H1 (cell line): ENCODE measurements at regions not wholly inside any gene's neighbourhood (a gene's known extent, or its start where the extent isn't known, plus 50 kb on each side); places are given as distances from the start of the nearest gene placed in this dataset.

Experiments
- CTCF ChIA-PET: fragments of 300-600 bp; sonication (Branson Sonifier 250); formaldehyde crosslinking; loops from one replicate; lab custom pipeline; 2021; ENCODE audit not compliant: partially characterized antibody; lab: Charles Lee
- POLR2A ChIA-PET: fragments of 300-600 bp; sonication (Branson Sonifier 250); formaldehyde crosslinking; loops from one replicate; lab custom pipeline; 2021; ENCODE audit warnings: inconsistent platforms; ENCODE audit not compliant: partially characterized antibody; lab: Charles Lee
- DNase-seq, 2 experiments: peaks; one replicate each; pipeline versions ENCODE4 v3.0.0 to v3.0.0-alpha.2; 2010 to 2022; ENCODE audit warnings: low spot score in 2 of 2, low read depth in 1 of 2, mixed read lengths in 1 of 2
- FAIRE-seq: peaks from 2 replicates; lab custom pipeline; 2011; peaks lifted over from hg19 to GRCh38; lab: Jason Lieb, UNC
- H2AFZ ChIP-seq: 2 replicates; pipeline ENCODE4 v1.8.1; 2012; ENCODE audit warnings: low read length, inconsistent platforms
- H2AK5ac ChIP-seq: 2 replicates; pipeline ENCODE4 v1.6.1; 2013; ENCODE audit warnings: low read depth, low read length
- H2BK120ac ChIP-seq: replicated peaks from 2 replicates; pipeline ENCODE3; 2013; ENCODE audit warnings: low read depth, low read length, inconsistent platforms
- H2BK12ac ChIP-seq: 2 replicates; pipeline ENCODE4 v1.6.1; 2013; ENCODE audit warnings: low read depth, low read length
- H2BK15ac ChIP-seq: 2 replicates; pipeline ENCODE4 v1.6.1; 2013; ENCODE audit warnings: low read length
- H2BK20ac ChIP-seq: 2 replicates; pipeline ENCODE4 v1.6.1; 2013; ENCODE audit warnings: low read length
- H2BK5ac ChIP-seq: 2 replicates; pipeline ENCODE4 v1.6.1; 2013; ENCODE audit warnings: low read depth, low read length
- H3K14ac ChIP-seq: 2 replicates; pipeline ENCODE4 v1.6.1; 2013; ENCODE audit warnings: inconsistent platforms; ENCODE audit not compliant: insufficient read length
- H3K18ac ChIP-seq: 2 replicates; pipeline ENCODE4 v1.6.1; 2013; ENCODE audit warnings: low read length; ENCODE audit errors: extremely low read depth
- H3K23ac ChIP-seq: 2 replicates; pipeline ENCODE4 v1.6.1; 2013; ENCODE audit warnings: inconsistent platforms; ENCODE audit not compliant: insufficient read length
- H3K23me2 ChIP-seq: 2 replicates; pipeline ENCODE4 v1.6.1; 2013; ENCODE audit warnings: low read depth, low read length
- H3K27ac ChIP-seq: 2 replicates; pipeline ENCODE4 v1.6.1; 2011; ENCODE audit warnings: low read depth, low read length, inconsistent platforms
- H3K27me3 ChIP-seq, 4 experiments: replicated peaks in 1 of 4; 1 replicate in 1 of 4; 2 replicates in 3 of 4; pipeline versions ENCODE4 v1.6.1 to v1.8.1; 2011 to 2013; ENCODE audit warnings: low read length in 3 of 4, mild to moderate bottlenecking in 3 of 4, inconsistent platforms in 2 of 4, mixed read lengths in 2 of 4, moderate library complexity in 1 of 4; ENCODE audit not compliant: control insufficient read depth in 3 of 4, insufficient read depth in 3 of 4; ENCODE audit errors: extremely low read depth in 1 of 4
- H3K36me3 ChIP-seq, 4 experiments: 2 replicates each; pipeline versions ENCODE4 v1.6.1 to v1.8.1; 2011 to 2013; ENCODE audit warnings: mild to moderate bottlenecking in 4 of 4, low read length in 3 of 4, moderate library complexity in 2 of 4, control low read depth in 1 of 4, inconsistent platforms in 1 of 4; ENCODE audit not compliant: insufficient read depth in 4 of 4, control insufficient read depth in 2 of 4
- H3K4ac ChIP-seq: replicated peaks from 2 replicates; pipeline ENCODE3; 2013; ENCODE audit warnings: low read length, low read depth, mixed read lengths, inconsistent platforms; ENCODE audit not compliant: insufficient read length
- H3K4me1 ChIP-seq, 4 experiments: replicated peaks in 1 of 4; 1 replicate in 1 of 4; 2 replicates in 3 of 4; pipeline versions ENCODE4 v1.6.1 to v1.8.1; 2011 to 2013; ENCODE audit warnings: low read length in 3 of 4, inconsistent platforms in 2 of 4, mixed read lengths in 1 of 4; ENCODE audit not compliant: insufficient read depth in 4 of 4, control insufficient read depth in 3 of 4
- H3K4me2 ChIP-seq, 2 experiments: 2 replicates each; pipeline versions ENCODE4 v1.6.1 to v1.8.1; 2011 to 2013; ENCODE audit warnings: low read depth in 2 of 2, low read length in 2 of 2, control low read depth in 1 of 2, inconsistent platforms in 1 of 2, mild to moderate bottlenecking in 1 of 2; ENCODE audit not compliant: insufficient read depth in 1 of 2
- H3K4me3 ChIP-seq, 4 experiments: fragments of 200-600, 300-600 bp in 1 of 4; sonication (generic), shearing (Covaris generic), sonication (Bioruptor Twin) in 1 of 4; 2 replicates each; pipeline versions ENCODE4 v1.5.1 to v1.8.1; 2011 to 2016; ENCODE audit warnings: low read length in 4 of 4, low read depth in 3 of 4, control low read depth in 2 of 4, inconsistent platforms in 2 of 4, mild to moderate bottlenecking in 2 of 4, mixed read lengths in 1 of 4, moderate library complexity in 1 of 4; ENCODE audit not compliant: insufficient read depth in 2 of 4; ENCODE audit errors: extremely low read depth in 1 of 4
- H3K56ac ChIP-seq: replicated peaks from 2 replicates; pipeline ENCODE3; 2013; ENCODE audit warnings: low read depth, mild to moderate bottlenecking, mixed read lengths, low read length, inconsistent platforms; ENCODE audit not compliant: insufficient read length
- H3K79me1 ChIP-seq: 2 replicates; pipeline ENCODE4 v1.6.1; 2013; ENCODE audit warnings: low read depth, low read length, control low read depth
- H3K79me2 ChIP-seq, 2 experiments: 2 replicates each; pipeline versions ENCODE4 v1.6.1 to v1.8.1; 2012 to 2013; ENCODE audit warnings: low read length in 2 of 2, mild to moderate bottlenecking in 2 of 2, inconsistent platforms in 1 of 2; ENCODE audit not compliant: insufficient read depth in 2 of 2, control insufficient read depth in 1 of 2
- H3K9ac ChIP-seq, 4 experiments: replicated peaks in 1 of 4; 1 replicate in 1 of 4; 2 replicates in 3 of 4; pipeline versions ENCODE4 v1.6.1 to v1.8.1; 2011 to 2013; ENCODE audit warnings: low read depth in 3 of 4, low read length in 3 of 4, control low read depth in 2 of 4, mild to moderate bottlenecking in 2 of 4, moderate library complexity in 2 of 4, inconsistent platforms in 1 of 4; ENCODE audit errors: extremely low read depth in 1 of 4
- H3K9me3 ChIP-seq, 2 experiments: 2 replicates each; pipeline versions ENCODE4 v1.6.1 to v1.8.1; 2012 to 2013; ENCODE audit warnings: mild to moderate bottlenecking in 2 of 2, moderate library complexity in 2 of 2, control low read depth in 1 of 2, inconsistent platforms in 1 of 2, low read depth in 1 of 2, low read length in 1 of 2, mixed read lengths in 1 of 2; ENCODE audit not compliant: insufficient read depth in 2 of 2
- H4K20me1 ChIP-seq, 2 experiments: replicated peaks in 1 of 2; 2 replicates each; pipeline versions ENCODE3 to v1.8.1; 2011 to 2013; ENCODE audit warnings: inconsistent platforms in 2 of 2, low read length in 2 of 2, mild to moderate bottlenecking in 1 of 2; ENCODE audit not compliant: insufficient read depth in 2 of 2, control insufficient read depth in 1 of 2
- H4K5ac ChIP-seq: 2 replicates; pipeline ENCODE4 v1.6.1; 2013; ENCODE audit warnings: low read length, low read depth, mixed read lengths, inconsistent platforms; ENCODE audit not compliant: insufficient read length
- H4K8ac ChIP-seq: 2 replicates; pipeline ENCODE4 v1.8.0; 2013; ENCODE audit warnings: mild to moderate bottlenecking, moderate library complexity, low read length, inconsistent platforms; ENCODE audit not compliant: insufficient read depth; ENCODE audit errors: extremely low read depth
- H4K91ac ChIP-seq: replicated peaks from 2 replicates; pipeline ENCODE3; 2013; ENCODE audit warnings: low read length, mixed read lengths, inconsistent platforms; ENCODE audit not compliant: insufficient read length
- MAFK ChIP-seq: IDR thresholded peaks from 2 replicates; pipeline ENCODE4 v1.6.1; 2012; ENCODE audit warnings: low read depth, mild to moderate bottlenecking, improper control_type of control experiment, low read length
- RBBP5 ChIP-seq: IDR thresholded peaks from 2 replicates; pipeline ENCODE4 v1.7.1; 2012; ENCODE audit warnings: low read depth, mild to moderate bottlenecking, inconsistent platforms, low read length, moderate library complexity, borderline replicate concordance
- WGBS, 2 experiments: shearing (Covaris generic) in 1 of 2; methylation state at CpG; one replicate each; pipeline versions ENCODE4 v1.1.6 to v1.1.7; 2013 to 2015; ENCODE audit warnings: low lambda C conversion rate in 2 of 2, mixed read lengths in 2 of 2, inconsistent platforms in 1 of 2, low coverage in 1 of 2, missing lambda C conversion rate in 1 of 2; ENCODE audit not compliant: insufficient replicate concordance in 2 of 2, insufficient coverage in 1 of 2, insufficient read length in 1 of 2; ENCODE audit errors: extremely low coverage in 1 of 2, missing lambda C conversion rate in 1 of 2; 5-methylcytosine and 5-hydroxymethylcytosine counted together

DNA sequence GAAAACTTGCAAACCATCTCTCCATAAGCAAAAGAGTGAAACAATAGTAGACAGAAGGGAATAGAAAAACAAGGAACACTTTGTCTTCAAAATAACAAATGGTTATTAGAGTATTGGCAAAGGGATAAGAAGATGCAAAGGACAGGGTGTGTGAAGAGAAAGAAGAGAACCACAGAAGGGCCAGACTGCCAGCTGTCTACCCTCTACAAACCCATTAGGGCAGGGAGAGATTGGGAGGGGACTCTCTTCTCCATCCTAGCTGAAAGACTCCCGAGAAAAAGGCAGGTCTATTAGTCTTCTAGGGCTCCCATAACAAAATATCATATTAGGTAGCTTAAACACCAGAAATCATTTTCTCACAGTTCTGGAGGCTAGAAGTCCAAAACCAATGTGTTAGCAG, 292.8 kb downstream of the PTBP2 start:
- no peak overlapping the region for H3K4me3 ChIP-seq
- no peak overlapping the region for H2AK5ac ChIP-seq
- no peak for DNase-seq
- no peak overlapping the region for H3K23ac ChIP-seq
- TF ChIP-seq RBBP5 (no peak), MAFK (no peak)
- no peak overlapping the region for H3K14ac ChIP-seq
- H3K18ac ChIP-seq, result no peak overlapping the region
- H4K5ac ChIP-seq, result no peak overlapping the region
- H3K4me2 ChIP-seq, result no peak overlapping the region
- no peak overlapping the region for H4K8ac ChIP-seq
- no peaks in the 10 kb centered on the region for H3K79me2 ChIP-seq
- 93% methylated on average over 1 of the region's 1 CpG; no CpG with 5 or more reads in 1 of the 2 experiments for WGBS, 2 experiments
- no peaks in the 10 kb centered on the region for H3K36me3 ChIP-seq
- no peak overlapping the region for H2BK15ac ChIP-seq
- H2BK5ac ChIP-seq, result no peak overlapping the region
- H3K27me3 ChIP-seq, result no peaks in the 10 kb centered on the region
- no peak overlapping the region for H3K9ac ChIP-seq
- no peak for FAIRE-seq
- H3K9me3 ChIP-seq, result no peaks in the 10 kb centered on the region
- H2BK120ac ChIP-seq, result no peak overlapping the region
- H2BK20ac ChIP-seq, result no peak overlapping the region
- H3K27ac ChIP-seq, result no peak overlapping the region
- H4K91ac ChIP-seq, result no peak overlapping the region
- no peaks in the 10 kb centered on the region for H3K79me1 ChIP-seq
- no peak overlapping the region for H3K4ac ChIP-seq
- H3K23me2 ChIP-seq, result no peaks in the 10 kb centered on the region
- CTCF ChIA-PET, result interaction anchor here (1.2 kb wide), 1 partner anchor 36 kb away, joined by 3 read pairs; no protein-coding TSS in a partner anchor
- H3K4me1 ChIP-seq, result 0 out of 7 replicates have a peak, but pooled peaks cover 0 to 2% (median 0%) of the 10 kb centered on the region in 4 experiments
- H2AFZ ChIP-seq, result no peak overlapping the region
- H3K56ac ChIP-seq, result no peak overlapping the region
- H2BK12ac ChIP-seq, result no peak overlapping the region
- POLR2A ChIA-PET, result no interaction called here
- no peaks in the 10 kb centered on the region for H4K20me1 ChIP-seq
